Adrenal gland (tissue), 9 donors: ENCODE measurements at regions not wholly inside any gene's neighbourhood (a gene's known extent, or its start where the extent isn't known, plus 50 kb on each side); places are given as distances from the start of the nearest gene placed in this dataset.

Source experiments
- DNase-seq, 7 donors: peaks; one replicate each; pipeline ENCODE4 v3.0.0-alpha.2; 2019 to 2020
- H3K27ac ChIP-seq, 5 donors: fragments of 200-600 bp; sonication (generic) in 4 of 5; 1 replicate in 3 of 5; 2 replicates in 2 of 5; pipeline versions ENCODE4 v1.5.1 to v1.8.0; 2016 to 2020; ENCODE audit warnings: mild to moderate bottlenecking in 1 of 5
- H3K27me3 ChIP-seq: fragments of 200-600 bp; 2 replicates; pipeline ENCODE4 v1.8.0; 2021
- H3K36me3 ChIP-seq, 2 donors: fragments of 200-600 bp; replicated peaks in 1 of 2; 1 replicate in 1 of 2; 2 replicates in 1 of 2; pipeline versions ENCODE4 v1.5.1 to v1.8.0; 2018 to 2022
- H3K4me1 ChIP-seq, 2 donors: fragments of 200-600 bp; replicated peaks in 1 of 2; 1 replicate in 1 of 2; 2 replicates in 1 of 2; pipeline versions ENCODE4 v1.5.1 to v1.8.0; 2018 to 2021
- H3K4me3 ChIP-seq, 4 donors: fragments of 200-600 bp; sonication (generic) in 3 of 4; one replicate each; pipeline ENCODE4 v1.5.1; 2016 to 2018
- H3K9me3 ChIP-seq, 3 donors: fragments of 200-600 bp; sonication (generic) in 1 of 3; replicated peaks in 1 of 3; 1 replicate in 2 of 3; 2 replicates in 1 of 3; pipeline versions ENCODE4 v1.5.1 to v1.8.0; 2016 to 2021
- CTCF ChIP-seq, 6 experiments: fragments of 450-650 bp in 4 of 6; fragments of 200-600 bp in 2 of 6; sonication (generic) in 1 of 6; IDR thresholded peaks; 1 replicate in 5 of 6; 2 replicates in 1 of 6; pipeline versions ENCODE4 v1.5.1 to v1.8.0; 2016 to 2021; ENCODE audit warnings: antibody characterized with exemption in 6 of 6, mild to moderate bottlenecking in 2 of 6, moderate library complexity in 1 of 6
- POLR2A ChIP-seq, 2 donors: fragments of 450-650 bp; IDR thresholded peaks; one replicate each; pipeline ENCODE4 v1.6.1; 2017; ENCODE audit warnings: antibody characterized with exemption in 2 of 2, mild to moderate bottlenecking in 2 of 2, moderate library complexity in 1 of 2
- WGBS, 4 donors: extraction: QIAGEN DNeasy Blood & Tissue Kit in 2 of 4; methylation state at CpG; one replicate each; pipeline versions ENCODE4 v1.1.5 to v1.1.7; 2013 to 2017; 5-methylcytosine and 5-hydroxymethylcytosine counted together
- intact Hi-C, 2 donors: fragments of 100-400 bp; cut with DNase I; formaldehyde crosslinking; loops; one replicate each; pipeline versions ENCODE4 v1.14.1 to v1.15.0; 2022 to 2023
- donor health status: healthy with polysubstance abuse.
- donor health status: Bipolar disorder and iron deficiency.
- donor health status: DM: yes; HTN: yes; CAD: no.
- donor health status: DM: no; HTN: no; CAD: no.
- donor health status: DM: no; HTN: no; CAD: no.

GRCh38 chr18:29982218-29982617, 1060.3 kb downstream of the DSC3 start:
- WGBS, 4 donors, result 56 to 78% (median 64%) methylated on average over 1 of the region's 1 CpG
- Histone ChIP-seq H3K36me3 (no peaks in the 10 kb centered on the region), H3K27ac (no peak overlapping the region), H3K4me1 (no peaks in the 10 kb centered on the region), H3K27me3 (no peaks in the 10 kb centered on the region), H3K9me3 (no peaks in the 10 kb centered on the region), H3K4me3 (no peak overlapping the region)
- intact Hi-C loops, result no loop called here
- no peak for DNase-seq
- TF ChIP-seq CTCF (IDR thresholded peaks at IDR 0.05) (no peak), POLR2A (IDR thresholded peaks at IDR 0.05) (no peak)

GRCh38 chr18:29979881-29980280, 1062.7 kb downstream of the DSC3 start:
- DNase-seq, result no peak
- 76 to 87% (median 85%) methylated on average over 1 of the region's 1 CpG for WGBS, 4 donors
- no peak overlapping the region for H3K4me3 ChIP-seq
- no peaks in the 10 kb centered on the region for H3K9me3 ChIP-seq
- TF ChIP-seq POLR2A (IDR thresholded peaks at IDR 0.05), result no peak
- TF ChIP-seq CTCF (IDR thresholded peaks at IDR 0.05), result no peak
- no peaks in the 10 kb centered on the region for H3K4me1 ChIP-seq
- no peaks in the 10 kb centered on the region for H3K27me3 ChIP-seq
- intact Hi-C loops, result no loop called here
- no peaks in the 10 kb centered on the region for H3K36me3 ChIP-seq
- H3K27ac ChIP-seq, result no peak overlapping the region

GRCh38 chr18:29969876-29970275, 1072.7 kb downstream of the DSC3 start:
- Histone ChIP-seq H3K27me3 (no peaks in the 10 kb centered on the region), H3K36me3 (no peaks in the 10 kb centered on the region), H3K27ac (no peak overlapping the region), H3K9me3 (no peaks in the 10 kb centered on the region), H3K4me1 (no peaks in the 10 kb centered on the region), H3K4me3 (no peak overlapping the region)
- TF ChIP-seq POLR2A (IDR thresholded peaks at IDR 0.05) (no peak), CTCF (IDR thresholded peaks at IDR 0.05) (no peak)
- intact Hi-C loops, result no loop called here
- DNase-seq, result no peak

GRCh38 chr18:29962579-29962978, 1080.0 kb downstream of the DSC3 start:
- no peaks in the 10 kb centered on the region for H3K36me3 ChIP-seq
- H3K4me1 ChIP-seq, result no peaks in the 10 kb centered on the region
- no peak overlapping the region for H3K27ac ChIP-seq
- WGBS, 4 donors, result 51 to 58% (median 57%) methylated on average over 3 of the region's 3 CpGs
- TF ChIP-seq CTCF (IDR thresholded peaks at IDR 0.05) (no peak), POLR2A (IDR thresholded peaks at IDR 0.05) (no peak)
- H3K4me3 ChIP-seq, result no peak overlapping the region
- intact Hi-C loops, result no loop called here
- H3K27me3 ChIP-seq, result no peaks in the 10 kb centered on the region
- H3K9me3 ChIP-seq, result no peaks in the 10 kb centered on the region
- no peak for DNase-seq
